ENCODE measurements at regions not wholly inside any gene's neighbourhood (a gene's known extent, or its start where the extent isn't known, plus 50 kb on each side); places are given as distances from the start of the nearest gene placed in this dataset.

DNA sequence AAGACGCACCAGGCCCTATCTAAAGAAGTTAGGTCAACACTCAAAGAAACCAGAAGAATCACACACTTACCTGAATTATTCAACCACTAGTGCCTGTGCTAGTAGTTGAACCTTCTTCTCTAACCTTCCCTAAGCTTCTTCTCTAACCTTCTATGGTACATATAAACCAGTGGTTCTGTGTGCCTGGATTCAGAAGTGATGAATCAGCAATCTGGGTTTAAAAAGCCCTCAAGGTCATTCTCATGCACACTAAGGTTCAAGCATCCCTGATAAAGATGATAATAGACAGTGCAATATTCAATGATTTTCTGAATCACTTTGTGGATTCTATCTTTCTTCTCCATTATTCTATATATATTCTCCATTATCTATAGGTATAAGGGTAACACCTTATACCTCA, 271.4 kb upstream of the TBX18 start:
- no peak for DNase-seq
- H3K36me3 ChIP-seq (replicated peaks; ENCODE audit: insufficient read depth, low read length) = no peaks in the 10 kb centered on the region
- no peaks in the 10 kb centered on the region for H4K20me1 ChIP-seq (ENCODE audit: insufficient read depth, low read length)
- TF ChIP-seq EZH2phosphoT487 (IDR thresholded peaks at IDR 0.05; ENCODE audit: low read length) = no peak
- TF ChIP-seq EZH2 (optimal IDR thresholded peaks at IDR 0.05; ENCODE audit: low read depth, low read length) = no peak
- TF ChIP-seq, protein P1, sequence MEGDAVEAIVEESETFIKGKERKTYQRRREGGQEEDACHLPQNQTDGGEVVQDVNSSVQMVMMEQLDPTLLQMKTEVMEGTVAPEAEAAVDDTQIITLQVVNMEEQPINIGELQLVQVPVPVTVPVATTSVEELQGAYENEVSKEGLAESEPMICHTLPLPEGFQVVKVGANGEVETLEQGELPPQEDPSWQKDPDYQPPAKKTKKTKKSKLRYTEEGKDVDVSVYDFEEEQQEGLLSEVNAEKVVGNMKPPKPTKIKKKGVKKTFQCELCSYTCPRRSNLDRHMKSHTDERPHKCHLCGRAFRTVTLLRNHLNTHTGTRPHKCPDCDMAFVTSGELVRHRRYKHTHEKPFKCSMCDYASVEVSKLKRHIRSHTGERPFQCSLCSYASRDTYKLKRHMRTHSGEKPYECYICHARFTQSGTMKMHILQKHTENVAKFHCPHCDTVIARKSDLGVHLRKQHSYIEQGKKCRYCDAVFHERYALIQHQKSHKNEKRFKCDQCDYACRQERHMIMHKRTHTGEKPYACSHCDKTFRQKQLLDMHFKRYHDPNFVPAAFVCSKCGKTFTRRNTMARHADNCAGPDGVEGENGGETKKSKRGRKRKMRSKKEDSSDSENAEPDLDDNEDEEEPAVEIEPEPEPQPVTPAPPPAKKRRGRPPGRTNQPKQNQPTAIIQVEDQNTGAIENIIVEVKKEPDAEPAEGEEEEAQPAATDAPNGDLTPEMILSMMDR (IDR thresholded peaks at IDR 0.05; ENCODE audit: low read length) = no peak
- H3K4me1 ChIP-seq (ENCODE audit: low read length) = no peaks in the 10 kb centered on the region
- no peak overlapping the region for H3K9ac ChIP-seq (ENCODE audit: low read length)
- no peak overlapping the region for H3K27ac ChIP-seq (ENCODE audit: low read length)
- no peaks in the 10 kb centered on the region for H3F3A ChIP-seq (ENCODE audit: insufficient read depth, low read length)
- H3K9me2 ChIP-seq (replicated peaks; ENCODE audit: insufficient read depth, low read length) = no peaks in the 10 kb centered on the region
- H3K79me2 ChIP-seq (ENCODE audit: low read length) = no peaks in the 10 kb centered on the region
- no peak overlapping the region for H3K4me2 ChIP-seq (ENCODE audit: low read depth, low read length)
- H2AFZ ChIP-seq (ENCODE audit: low read length) = no peak overlapping the region
- no peaks in the 10 kb centered on the region for H3K27me3 ChIP-seq (replicated peaks; ENCODE audit: insufficient read depth, low read length)
- H3K9me3 ChIP-seq (replicated peaks; ENCODE audit: insufficient read depth, low read length) = no peaks in the 10 kb centered on the region
- H3K4me3 ChIP-seq (ENCODE audit: low read length) = no peak overlapping the region

DNA sequence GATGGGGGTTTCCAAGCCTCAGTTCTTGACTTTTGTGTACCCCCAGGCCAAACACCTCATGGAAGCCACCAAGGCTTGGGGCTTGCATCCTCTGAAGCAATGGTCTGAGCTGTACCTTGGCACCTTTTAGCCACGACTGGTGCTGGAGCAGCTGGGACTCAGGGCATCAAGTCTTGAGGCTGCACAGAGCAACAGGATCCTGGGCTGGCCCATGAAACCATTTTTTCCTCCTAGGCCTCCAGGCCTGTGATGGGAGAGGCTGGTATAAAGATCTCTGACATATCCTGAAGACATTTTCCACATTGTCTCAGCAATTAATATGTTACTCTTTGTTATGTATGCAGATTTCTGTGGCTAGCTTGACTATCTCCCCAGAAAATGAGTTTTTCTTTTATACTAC, 269.1 kb upstream of the TBX18 start:
- no peak overlapping the region for H3K9ac ChIP-seq (ENCODE audit: low read length)
- no peaks in the 10 kb centered on the region for H3K27me3 ChIP-seq (replicated peaks; ENCODE audit: insufficient read depth, low read length)
- no peak overlapping the region for H3K4me2 ChIP-seq (ENCODE audit: low read depth, low read length)
- no peaks in the 10 kb centered on the region for H3K36me3 ChIP-seq (replicated peaks; ENCODE audit: insufficient read depth, low read length)
- H3F3A ChIP-seq (ENCODE audit: insufficient read depth, low read length) = no peaks in the 10 kb centered on the region
- no peak overlapping the region for H3K4me3 ChIP-seq (ENCODE audit: low read length)
- no peaks in the 10 kb centered on the region for H3K4me1 ChIP-seq (ENCODE audit: low read length)
- H3K9me2 ChIP-seq (replicated peaks; ENCODE audit: insufficient read depth, low read length) = no peaks in the 10 kb centered on the region
- H4K20me1 ChIP-seq (ENCODE audit: insufficient read depth, low read length) = no peaks in the 10 kb centered on the region
- no peaks in the 10 kb centered on the region for H3K79me2 ChIP-seq (ENCODE audit: low read length)
- no peak for DNase-seq
- H3K27ac ChIP-seq (ENCODE audit: low read length) = no peak overlapping the region
- no peaks in the 10 kb centered on the region for H3K9me3 ChIP-seq (replicated peaks; ENCODE audit: insufficient read depth, low read length)
- TF ChIP-seq, protein P1 (IDR thresholded peaks at IDR 0.05; ENCODE audit: low read length) = no peak
- TF ChIP-seq EZH2 (optimal IDR thresholded peaks at IDR 0.05; ENCODE audit: low read depth, low read length) (no peak), EZH2phosphoT487 (IDR thresholded peaks at IDR 0.05; ENCODE audit: low read length) (no peak)
- H2AFZ ChIP-seq (ENCODE audit: low read length) = no peak overlapping the region

DNA sequence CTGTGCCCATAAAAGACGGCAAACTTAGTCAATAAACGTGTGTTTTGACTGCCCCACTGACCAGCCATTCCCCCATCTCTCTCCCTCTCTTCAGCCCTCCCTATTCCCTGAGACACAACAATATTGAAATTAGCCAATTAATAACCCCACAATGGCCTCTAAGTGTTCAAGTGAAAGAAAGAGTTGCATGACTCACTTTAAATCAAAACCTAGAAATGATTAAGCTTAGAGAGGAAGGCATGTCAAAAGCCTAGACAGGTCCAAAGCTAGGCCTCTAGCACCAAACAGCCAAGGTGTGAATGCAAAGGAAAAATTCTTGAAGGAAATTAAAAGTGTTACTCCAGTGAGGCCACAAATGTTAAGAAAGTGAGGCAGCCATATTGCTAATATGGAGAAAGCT, 261.6 kb upstream of the TBX18 start:
- no peak for DNase-seq
- no peaks in the 10 kb centered on the region for H3K79me2 ChIP-seq (ENCODE audit: low read length)

DNA sequence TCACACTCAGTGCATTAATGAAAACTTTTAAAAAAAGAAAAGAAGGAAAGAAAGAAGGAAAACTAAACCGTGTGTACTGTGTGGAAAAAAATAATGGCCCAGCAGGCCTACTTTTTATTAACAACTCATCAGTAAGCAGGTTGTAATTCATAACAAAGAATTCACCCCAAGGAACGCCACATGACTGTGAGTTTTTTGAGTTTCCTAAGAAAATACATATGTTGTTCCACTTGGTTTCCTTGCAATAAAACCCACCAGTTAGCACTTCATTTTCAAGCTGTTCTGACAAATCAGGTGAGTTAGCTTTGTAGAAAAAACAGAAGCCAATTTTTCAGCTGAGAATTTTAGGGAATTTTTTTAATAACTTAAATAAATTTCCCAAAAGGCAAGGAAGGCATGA, 259.3 kb upstream of the TBX18 start:
- no peaks in the 10 kb centered on the region for H3K36me3 ChIP-seq (replicated peaks; ENCODE audit: insufficient read depth, low read length)
- TF ChIP-seq, protein P1 (IDR thresholded peaks at IDR 0.05; ENCODE audit: low read length) = no peak
- TF ChIP-seq EZH2phosphoT487 (IDR thresholded peaks at IDR 0.05; ENCODE audit: low read length) (no peak), EZH2 (optimal IDR thresholded peaks at IDR 0.05; ENCODE audit: low read depth, low read length) (no peak)
- H3K4me2 ChIP-seq (ENCODE audit: low read depth, low read length) = no peak overlapping the region
- H3K27ac ChIP-seq (ENCODE audit: low read length) = no peak overlapping the region
- no peaks in the 10 kb centered on the region for H3F3A ChIP-seq (ENCODE audit: insufficient read depth, low read length)
- no peaks in the 10 kb centered on the region for H3K9me3 ChIP-seq (replicated peaks; ENCODE audit: insufficient read depth, low read length)
- no peaks in the 10 kb centered on the region for H3K4me1 ChIP-seq (ENCODE audit: low read length)
- H3K27me3 ChIP-seq (replicated peaks; ENCODE audit: insufficient read depth, low read length) = no peaks in the 10 kb centered on the region
- no peak overlapping the region for H2AFZ ChIP-seq (ENCODE audit: low read length)
- H3K9ac ChIP-seq (ENCODE audit: low read length) = no peak overlapping the region
- no peak for DNase-seq
- no peak overlapping the region for H3K4me3 ChIP-seq (ENCODE audit: low read length)
- H3K9me2 ChIP-seq (replicated peaks; ENCODE audit: insufficient read depth, low read length) = no peaks in the 10 kb centered on the region
- no peaks in the 10 kb centered on the region for H3K79me2 ChIP-seq (ENCODE audit: low read length)
- H4K20me1 ChIP-seq (ENCODE audit: insufficient read depth, low read length) = no peaks in the 10 kb centered on the region

More for the DNA sequence above, 261.6 kb upstream of the TBX18 start:
- no peak overlapping the region for H3K9ac ChIP-seq (ENCODE audit: low read length)
- H3K9me3 ChIP-seq (replicated peaks; ENCODE audit: insufficient read depth, low read length) = no peaks in the 10 kb centered on the region
- no peaks in the 10 kb centered on the region for H3K4me1 ChIP-seq (ENCODE audit: low read length)
- H3K4me2 ChIP-seq (ENCODE audit: low read depth, low read length) = no peak overlapping the region
- no peaks in the 10 kb centered on the region for H3F3A ChIP-seq (ENCODE audit: insufficient read depth, low read length)
- no peaks in the 10 kb centered on the region for H3K27me3 ChIP-seq (replicated peaks; ENCODE audit: insufficient read depth, low read length)
- H3K9me2 ChIP-seq (replicated peaks; ENCODE audit: insufficient read depth, low read length) = no peaks in the 10 kb centered on the region
- H2AFZ ChIP-seq (ENCODE audit: low read length) = no peak overlapping the region
- no peak overlapping the region for H3K4me3 ChIP-seq (ENCODE audit: low read length)
- no peak overlapping the region for H3K27ac ChIP-seq (ENCODE audit: low read length)
- H3K36me3 ChIP-seq (replicated peaks; ENCODE audit: insufficient read depth, low read length) = no peaks in the 10 kb centered on the region
- TF ChIP-seq EZH2 (optimal IDR thresholded peaks at IDR 0.05; ENCODE audit: low read depth, low read length) = no peak
- TF ChIP-seq EZH2phosphoT487 (IDR thresholded peaks at IDR 0.05; ENCODE audit: low read length) = no peak
- H4K20me1 ChIP-seq (ENCODE audit: insufficient read depth, low read length) = no peaks in the 10 kb centered on the region
